ENCODE measurements at regions not wholly inside any gene's neighbourhood (a gene's known extent, or its start where the extent isn't known, plus 50 kb on each side); places are given as distances from the start of the nearest gene placed in this dataset.
"Not testable (repeated sequence)": the region's sequence is repeated elsewhere in the genome, so short reads cannot be mapped to it uniquely, and the experiment has no call there.

DNA sequence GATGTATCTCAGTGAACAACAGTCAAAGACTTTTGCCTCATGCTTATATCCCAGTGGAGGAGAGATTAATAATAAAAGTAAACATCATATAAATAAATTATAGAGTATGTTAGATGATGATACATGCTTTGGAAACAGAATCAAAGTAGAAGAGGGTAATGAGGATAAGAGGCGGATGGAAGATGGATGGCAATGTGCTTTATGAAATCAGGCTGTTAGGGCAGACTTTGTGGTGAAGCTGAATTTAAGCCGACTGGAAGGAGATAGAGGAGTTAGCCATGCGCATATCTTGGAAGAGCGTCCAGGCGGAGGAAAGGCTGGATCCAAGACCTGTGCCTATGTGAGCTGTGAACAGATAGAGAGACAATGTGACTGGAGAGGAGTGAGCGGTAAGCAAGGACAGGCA is 74.9 kb upstream of the GUCY1A1 start:
- no peak for DNase-seq

- DNase-seq: no peak
These were observed 75.7 kb upstream of the GUCY1A1 start for GRCh38 chr4:155590796-155591585.

- DNase-seq: no peak
These were observed 78.2 kb upstream of the GUCY1A1 start for GRCh38 chr4:155588437-155588836.

DNA sequence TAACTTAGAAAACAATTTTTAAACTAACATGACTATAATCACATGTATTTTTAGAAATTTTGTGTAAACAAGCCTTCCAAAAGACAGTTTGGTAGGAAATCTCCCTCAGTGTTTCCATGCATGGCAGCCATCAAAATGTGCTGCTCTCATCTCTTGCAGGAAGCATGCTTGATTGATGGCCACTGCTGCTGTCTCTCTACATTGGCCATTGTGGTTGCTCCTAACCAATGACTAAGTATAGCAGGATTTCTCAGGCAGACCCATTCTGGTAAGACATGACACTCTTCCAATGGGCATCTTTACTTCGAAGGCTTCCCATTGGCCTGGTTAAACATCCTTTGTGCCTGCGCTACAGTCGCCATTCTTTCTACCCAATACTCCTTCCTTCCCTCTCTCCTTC is 78.9 kb upstream of the GUCY1A1 start:
- no peak for DNase-seq

- no peak for DNase-seq
These were observed 83.6 kb upstream of the GUCY1A1 start for GRCh38 chr4:155582971-155583437.

DNA sequence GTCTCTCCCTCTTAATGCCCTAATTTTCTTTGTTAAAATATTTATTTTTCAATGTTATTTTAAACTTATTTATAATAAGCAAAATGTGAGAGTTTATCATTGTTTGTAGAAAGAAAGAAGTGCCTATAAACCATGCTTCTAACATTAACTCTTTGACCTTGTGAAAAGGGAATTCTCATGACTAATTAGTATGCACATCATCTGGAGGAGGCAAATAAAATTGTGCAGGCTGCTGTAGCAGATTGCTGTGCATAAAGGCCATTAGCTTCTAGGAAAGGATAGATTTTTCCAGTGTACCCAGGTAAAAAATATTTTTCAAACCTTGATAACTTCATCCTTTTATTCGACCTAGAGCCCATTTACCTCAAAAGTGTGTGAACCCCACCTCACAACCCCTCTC is 84.6 kb upstream of the GUCY1A1 start:
- no peak for DNase-seq

DNA sequence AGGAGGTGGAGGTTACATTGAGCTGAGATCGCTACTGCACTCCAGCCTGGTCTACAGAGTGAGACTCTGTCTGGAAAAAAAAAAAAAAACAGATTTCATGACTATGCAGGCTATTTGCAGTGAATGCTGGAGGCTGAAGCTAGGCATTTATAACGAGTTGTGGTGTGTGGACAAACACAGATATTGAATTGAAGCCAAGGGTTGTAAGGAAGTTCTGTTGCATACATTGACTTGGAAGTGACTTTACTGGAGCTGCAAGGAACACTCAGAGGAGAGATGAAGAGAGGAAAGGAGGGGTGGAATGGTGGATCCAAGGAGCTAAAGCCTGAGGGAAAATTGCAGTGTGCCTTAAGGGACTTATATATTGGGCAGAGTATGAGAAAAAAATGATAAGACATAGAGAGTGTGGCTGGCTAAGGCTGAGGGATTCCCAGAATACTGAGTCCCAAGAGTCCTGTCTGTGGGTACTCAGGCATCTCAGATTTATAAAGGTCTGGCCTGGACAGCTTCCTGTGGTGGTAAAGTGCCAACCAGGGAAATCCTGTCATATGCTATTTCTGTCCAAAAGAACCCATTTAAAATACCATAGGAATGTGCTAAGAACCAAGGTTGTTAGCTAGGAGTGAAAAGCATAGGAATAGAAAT is 87.8 kb upstream of the GUCY1A1 start:
- DNase-seq: no peak

GRCh38 chr4:155578219-155578618 is 88.4 kb upstream of the GUCY1A1 start:
- no peak for DNase-seq

GRCh38 chr4:155574329-155574728 is 92.3 kb upstream of the GUCY1A1 start:
- DNase-seq: not testable (repeated sequence)

DNA sequence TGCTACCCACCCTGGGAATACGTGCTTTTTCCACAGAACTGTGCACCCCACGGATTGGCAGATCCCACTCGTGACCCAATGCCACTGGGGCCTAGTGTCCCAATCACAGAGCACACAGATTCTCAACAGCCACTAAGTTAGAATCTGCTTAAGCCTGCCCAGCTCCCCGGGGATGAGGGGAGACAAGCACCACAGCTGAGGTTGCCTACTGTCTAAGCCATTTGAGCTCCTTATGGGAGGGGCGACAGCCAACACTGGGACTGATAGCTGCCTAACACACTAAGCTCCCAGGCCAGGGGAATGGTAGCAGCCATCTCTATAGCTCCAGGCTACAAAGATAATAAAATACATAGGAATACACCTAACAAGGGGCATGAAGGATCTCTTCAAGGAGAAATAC is 93.5 kb upstream of the GUCY1A1 start:
- no peak for DNase-seq

- no peak for DNase-seq
These were observed 94.4 kb upstream of the GUCY1A1 start for GRCh38 chr4:155572106-155572703.

GRCh38 chr4:155571184-155571944 is 95.3 kb upstream of the GUCY1A1 start:
- no peak for DNase-seq

DNA sequence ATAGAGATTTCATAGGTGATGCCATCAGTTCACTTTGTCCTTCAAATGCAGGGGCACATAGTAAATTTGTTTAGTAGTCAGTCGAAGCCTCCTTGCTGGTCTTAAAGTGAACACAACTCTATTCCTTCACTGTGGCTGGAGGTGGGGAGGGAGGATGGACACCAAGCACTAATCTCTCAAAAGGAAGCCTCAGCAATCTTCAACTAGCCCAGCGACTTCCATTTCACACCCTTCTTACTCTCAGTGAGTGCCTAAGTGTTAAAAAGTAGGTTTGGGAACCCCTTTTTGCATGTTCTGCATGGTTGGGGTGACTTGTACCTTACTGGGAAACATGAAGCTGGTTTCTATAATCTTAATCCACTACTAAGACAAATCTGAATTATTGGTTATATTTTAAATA is 96.0 kb upstream of the GUCY1A1 start:
- DNase-seq: no peak

DNA sequence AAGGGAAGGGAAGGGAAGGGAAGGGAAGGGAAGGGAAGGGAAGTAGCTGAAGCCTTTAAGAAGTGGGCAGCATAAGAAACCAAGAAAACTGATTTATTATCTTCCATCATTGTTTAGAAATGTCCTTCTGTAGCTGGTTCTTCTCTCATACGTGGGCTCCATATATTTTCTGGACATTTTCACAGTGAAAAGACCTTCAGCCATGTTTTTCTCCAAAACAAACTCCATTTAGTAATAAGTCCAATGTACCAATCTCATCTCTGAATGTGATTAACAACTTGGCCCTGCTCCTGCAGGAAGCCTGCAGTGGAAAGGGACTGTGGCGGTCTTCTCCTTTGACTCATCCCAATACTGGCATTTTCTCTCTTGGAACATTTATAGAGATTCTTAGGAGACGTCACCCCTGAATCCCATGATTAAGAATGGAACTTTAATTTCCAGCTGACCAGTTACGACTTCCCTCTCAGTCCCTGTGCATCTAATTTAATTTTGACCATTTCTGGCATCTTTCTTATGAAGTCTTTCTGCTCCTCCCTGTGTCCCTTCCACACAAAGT is 96.6 kb upstream of the GUCY1A1 start:
- no peak for DNase-seq

DNA sequence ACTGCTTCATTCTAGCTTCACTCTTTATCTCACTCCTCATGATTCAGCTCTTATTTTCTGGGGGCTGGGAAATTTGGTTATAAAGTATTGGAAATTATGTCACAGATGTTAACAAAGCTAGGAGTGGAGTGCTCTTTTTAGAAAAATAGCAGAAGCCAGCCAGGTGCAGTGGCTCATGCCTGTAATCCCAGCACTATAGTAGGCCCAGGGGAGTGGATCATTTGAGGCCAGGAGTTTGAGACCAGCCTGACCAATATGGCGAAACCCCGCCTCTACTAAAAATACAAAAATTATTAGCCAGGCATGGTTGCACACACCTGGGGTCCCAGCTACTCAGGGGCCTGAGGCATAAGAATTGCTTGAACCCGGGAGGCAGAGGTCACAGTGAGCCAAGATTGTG is 97.2 kb upstream of the GUCY1A1 start:
- no peak for DNase-seq

GRCh38 chr4:155568641-155569220 is 97.9 kb upstream of the GUCY1A1 start:
- no peak for DNase-seq

DNA sequence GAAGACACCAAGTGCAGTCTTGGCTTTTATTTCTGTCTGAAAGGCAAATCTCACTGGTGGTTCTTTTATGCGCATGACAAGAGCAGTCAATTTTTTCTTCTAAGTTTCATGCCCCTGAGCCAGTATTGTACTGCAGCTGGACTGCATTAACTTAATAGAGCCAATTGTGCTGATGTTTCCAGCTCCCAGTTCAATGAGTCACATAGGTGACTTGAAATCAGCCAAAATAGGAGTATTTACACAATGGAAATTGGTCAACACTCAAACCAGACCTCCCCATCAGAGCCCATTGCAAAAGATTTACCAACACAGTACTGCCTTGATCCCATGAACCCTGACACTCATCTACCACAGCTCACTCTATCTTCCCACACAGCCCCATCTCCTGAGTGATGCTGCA is 100.3 kb upstream of the GUCY1A1 start:
- no peak for DNase-seq

- DNase-seq: no peak
These were observed 100.9 kb upstream of the GUCY1A1 start for GRCh38 chr4:155565776-155566175.

GRCh38 chr4:155565330-155565729 is 101.3 kb upstream of the GUCY1A1 start:
- no peak for DNase-seq

- DNase-seq: no peak
These were observed 101.8 kb upstream of the GUCY1A1 start for GRCh38 chr4:155564880-155565279.

DNA sequence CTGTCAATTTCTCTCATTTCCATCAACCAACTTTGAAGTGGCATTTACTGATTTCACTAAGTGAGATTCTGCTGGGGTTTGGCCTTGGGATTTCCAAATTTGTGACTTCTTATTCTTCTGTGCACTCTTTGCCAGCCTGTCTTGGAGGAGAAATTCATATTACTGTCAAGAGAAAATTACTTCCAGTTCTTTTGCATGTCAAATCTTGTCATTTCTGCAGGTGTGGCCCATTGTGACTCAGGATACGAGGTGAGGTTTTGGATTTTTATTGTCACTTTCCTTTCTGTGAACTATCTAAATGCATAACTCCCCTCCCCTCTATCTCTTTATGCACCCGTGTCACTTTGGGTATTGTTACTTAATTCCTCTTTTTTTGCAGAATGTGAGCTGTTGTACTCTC is 102.6 kb upstream of the GUCY1A1 start:
- no peak for DNase-seq

GRCh38 chr4:155559915-155560314 is 106.7 kb upstream of the GUCY1A1 start:
- no peak for DNase-seq

DNA sequence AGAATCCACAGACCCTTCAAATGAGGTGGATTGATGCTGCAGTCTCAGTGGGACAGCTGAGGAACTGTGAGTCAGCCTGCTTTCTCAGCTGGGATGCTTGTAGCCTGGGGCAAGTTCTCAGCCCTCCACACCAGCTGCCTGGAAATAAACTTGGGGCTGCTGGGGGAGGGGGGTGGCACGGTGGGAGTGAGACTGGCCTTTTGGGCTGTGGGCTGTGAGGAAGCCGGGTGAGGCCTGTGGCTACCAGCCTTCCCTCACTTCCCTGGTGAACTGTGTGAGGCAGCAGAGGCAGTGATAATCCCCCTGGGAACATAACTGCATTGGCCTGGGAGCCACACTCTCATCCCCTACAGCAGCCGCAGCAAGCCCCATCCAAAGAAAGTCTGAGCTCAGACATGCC is 114.5 kb upstream of the GUCY1A1 start:
- no peak for DNase-seq
